Liver (tissue), 7 donors: ENCODE measurements at regions not wholly inside any gene's neighbourhood (a gene's known extent, or its start where the extent isn't known, plus 50 kb on each side); places are given as distances from the start of the nearest gene placed in this dataset.

Experiments used
- DNase-seq: peaks from one replicate; pipeline ENCODE4 v3.0.0-alpha.2; 2017; ENCODE audit warnings: low spot score
- H3K27ac ChIP-seq, 2 donors: one replicate each; pipeline ENCODE4 v1.7.0; 2013; ENCODE audit warnings: inconsistent platforms in 2 of 2, low read length in 2 of 2, control low read depth in 1 of 2, low read depth in 1 of 2, mild to moderate bottlenecking in 1 of 2
- H3K27me3 ChIP-seq, 4 donors: one replicate each; pipeline versions ENCODE4 v1.6.1 to v1.7.0; 2013; ENCODE audit warnings: low read length in 3 of 4, inconsistent platforms in 1 of 4, mild to moderate bottlenecking in 1 of 4, moderate library complexity in 1 of 4; ENCODE audit not compliant: control insufficient read depth in 4 of 4, insufficient read depth in 4 of 4
- H3K36me3 ChIP-seq, 4 donors: one replicate each; pipeline versions ENCODE4 v1.6.1 to v1.7.0; 2013; ENCODE audit warnings: low read length in 3 of 4, mild to moderate bottlenecking in 3 of 4, low read depth in 1 of 4, moderate library complexity in 1 of 4; ENCODE audit not compliant: control insufficient read depth in 4 of 4, insufficient read depth in 3 of 4
- H3K4me1 ChIP-seq, 4 donors: one replicate each; pipeline versions ENCODE4 v1.6.1 to v1.7.0; 2013; ENCODE audit warnings: low read length in 3 of 4, mild to moderate bottlenecking in 3 of 4, moderate library complexity in 1 of 4; ENCODE audit not compliant: control insufficient read depth in 4 of 4, insufficient read depth in 4 of 4
- H3K4me3 ChIP-seq, 3 donors: one replicate each; pipeline versions ENCODE4 v1.6.1 to v1.7.0; 2013; ENCODE audit warnings: low read length in 3 of 3, control low read depth in 1 of 3, low read depth in 1 of 3, mild to moderate bottlenecking in 1 of 3
- H3K9ac ChIP-seq, 2 donors: one replicate each; pipeline ENCODE4 v1.7.0; 2013; ENCODE audit warnings: low read length in 2 of 2, mild to moderate bottlenecking in 2 of 2, moderate library complexity in 2 of 2, control low read depth in 1 of 2, low read depth in 1 of 2
- H3K9me3 ChIP-seq, 4 donors: one replicate each; pipeline versions ENCODE4 v1.6.1 to v1.7.0; 2013; ENCODE audit warnings: low read length in 3 of 4; ENCODE audit not compliant: control insufficient read depth in 4 of 4
- EGR1 ChIP-seq, 2 donors: IDR thresholded peaks; 2 replicates each; pipeline ENCODE4 v1.6.1; 2016 to 2018; ENCODE audit warnings: antibody characterized with exemption in 2 of 2, low read depth in 2 of 2
- FOXA1 ChIP-seq: IDR thresholded peaks from 2 replicates; pipeline ENCODE4 v1.6.1; 2016; ENCODE audit warnings: antibody characterized with exemption
- HNF4A ChIP-seq, 2 donors: conservative IDR thresholded peaks; 2 replicates each; pipeline ENCODE4 v1.6.1; 2016; ENCODE audit warnings: antibody characterized with exemption in 2 of 2, mild to moderate bottlenecking in 2 of 2
- HNF4G ChIP-seq: IDR thresholded peaks from 2 replicates; pipeline ENCODE4 v1.6.1; 2016; ENCODE audit warnings: antibody characterized with exemption
- NR2F2 ChIP-seq: IDR thresholded peaks from 2 replicates; pipeline ENCODE4 v1.6.1; 2016; ENCODE audit warnings: antibody characterized with exemption
- RAD21 ChIP-seq, 2 donors: IDR thresholded peaks; 2 replicates each; pipeline ENCODE4 v1.6.1; 2016; ENCODE audit warnings: antibody characterized with exemption in 2 of 2, mild to moderate bottlenecking in 2 of 2
- RXRA ChIP-seq, 2 donors: IDR thresholded peaks; 2 replicates each; pipeline ENCODE4 v1.6.1; 2017 to 2018; ENCODE audit warnings: antibody characterized with exemption in 2 of 2, mild to moderate bottlenecking in 1 of 2
- YY1 ChIP-seq: IDR thresholded peaks from 2 replicates; pipeline ENCODE4 v1.6.1; 2016; ENCODE audit warnings: antibody characterized with exemption, mild to moderate bottlenecking
- TF ChIP-seq, protein P1 (sequence below): IDR thresholded peaks from 2 replicates; pipeline ENCODE4 v1.6.1; 2016; ENCODE audit warnings: antibody characterized with exemption
- TF ChIP-seq, protein P2 (sequence below): IDR thresholded peaks from 2 replicates; pipeline ENCODE4 v1.6.1; 2016; ENCODE audit warnings: antibody characterized with exemption
- TF ChIP-seq, protein P3 (sequence below): IDR thresholded peaks from 2 replicates; pipeline ENCODE4 v1.6.1; 2016; ENCODE audit warnings: antibody characterized with exemption
- TF ChIP-seq, protein P4 (sequence below): fragments of 150-350 bp; IDR thresholded peaks from 2 replicates; pipeline ENCODE4 v1.5.1; 2017; ENCODE audit warnings: improper control_type of control experiment, low read depth, low read length; ENCODE audit not compliant: missing input control
- TF ChIP-seq, protein P5 (sequence below): IDR thresholded peaks from 2 replicates; pipeline ENCODE4 v1.6.1; 2016; ENCODE audit warnings: antibody characterized with exemption, mild to moderate bottlenecking
- donor health status: healthy.
- donor health status: healthy.
- donor health status: healthy.
- donor health status: healthy.

DNA sequence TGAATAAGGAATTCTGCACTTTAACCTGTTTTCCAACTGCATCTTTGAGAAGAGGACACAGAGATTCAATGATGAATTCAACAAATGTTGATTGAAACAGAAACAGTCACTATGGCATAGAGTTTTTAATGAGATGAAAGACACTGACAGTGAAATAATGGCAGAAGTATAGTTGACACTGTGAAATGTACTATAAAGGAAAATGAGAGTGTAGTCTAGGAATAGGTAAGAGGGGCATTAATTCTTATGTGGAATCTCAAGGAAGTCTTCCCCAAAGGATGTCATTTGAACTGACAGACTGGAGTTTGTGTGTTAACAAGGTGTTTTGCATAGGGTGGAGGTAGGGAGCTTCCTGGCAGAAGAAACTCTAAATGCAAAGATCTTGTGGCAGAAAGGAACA is 566.2 kb downstream of the TDRD15 start:
- no peaks in the 10 kb centered on the region for H3K36me3 ChIP-seq
- H3K27me3 ChIP-seq: no peaks in the 10 kb centered on the region
- no peak overlapping the region for H3K9ac ChIP-seq
- no peaks in the 10 kb centered on the region for H3K9me3 ChIP-seq
- no peaks in the 10 kb centered on the region for H3K4me1 ChIP-seq
- no peak overlapping the region for H3K27ac ChIP-seq
- DNase-seq: no peak
- H3K4me3 ChIP-seq: no peak overlapping the region
- TF ChIP-seq NR2F2 (no peak), EGR1 (IDR thresholded peaks at IDR 0.05; ENCODE audit: low read depth in 2 of 2) (no peak), HNF4A (conservative IDR thresholded peaks at IDR 0.05) (no peak)

DNA sequence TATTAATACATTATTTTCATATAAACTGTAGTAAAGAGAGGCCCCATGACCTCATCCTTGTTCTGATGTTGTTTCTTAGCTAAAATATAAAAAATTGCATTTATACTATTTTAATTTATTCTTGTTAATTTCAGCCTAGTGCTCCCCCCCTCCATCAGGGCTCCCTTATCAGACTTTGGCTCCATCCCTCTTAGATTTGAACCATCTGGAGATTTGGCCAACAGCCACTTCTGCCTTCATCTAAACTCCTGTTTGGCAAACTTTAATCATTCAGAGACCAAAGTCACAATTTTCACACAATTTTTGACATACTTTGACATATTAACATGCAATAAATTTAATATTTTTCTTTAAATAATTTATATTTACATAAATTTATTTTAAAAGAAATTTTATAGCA is 569.3 kb downstream of the TDRD15 start:
- H3K4me1 ChIP-seq: no peaks in the 10 kb centered on the region
- no peak overlapping the region for H3K9ac ChIP-seq
- H3K4me3 ChIP-seq: no peak overlapping the region
- H3K36me3 ChIP-seq: no peaks in the 10 kb centered on the region
- TF ChIP-seq RXRA (IDR thresholded peaks at IDR 0.05) (no peak), NR2F2 (no peak), EGR1 (IDR thresholded peaks at IDR 0.05; ENCODE audit: low read depth in 2 of 2) (no peak), RAD21 (IDR thresholded peaks at IDR 0.05) (no peak), HNF4A (conservative IDR thresholded peaks at IDR 0.05) (no peak), HNF4G (no peak), YY1 (no peak), FOXA1 (no peak)
- TF ChIP-seq, protein P1, sequence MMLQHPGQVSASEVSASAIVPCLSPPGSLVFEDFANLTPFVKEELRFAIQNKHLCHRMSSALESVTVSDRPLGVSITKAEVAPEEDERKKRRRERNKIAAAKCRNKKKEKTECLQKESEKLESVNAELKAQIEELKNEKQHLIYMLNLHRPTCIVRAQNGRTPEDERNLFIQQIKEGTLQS: no peak
- TF ChIP-seq, protein P2, sequence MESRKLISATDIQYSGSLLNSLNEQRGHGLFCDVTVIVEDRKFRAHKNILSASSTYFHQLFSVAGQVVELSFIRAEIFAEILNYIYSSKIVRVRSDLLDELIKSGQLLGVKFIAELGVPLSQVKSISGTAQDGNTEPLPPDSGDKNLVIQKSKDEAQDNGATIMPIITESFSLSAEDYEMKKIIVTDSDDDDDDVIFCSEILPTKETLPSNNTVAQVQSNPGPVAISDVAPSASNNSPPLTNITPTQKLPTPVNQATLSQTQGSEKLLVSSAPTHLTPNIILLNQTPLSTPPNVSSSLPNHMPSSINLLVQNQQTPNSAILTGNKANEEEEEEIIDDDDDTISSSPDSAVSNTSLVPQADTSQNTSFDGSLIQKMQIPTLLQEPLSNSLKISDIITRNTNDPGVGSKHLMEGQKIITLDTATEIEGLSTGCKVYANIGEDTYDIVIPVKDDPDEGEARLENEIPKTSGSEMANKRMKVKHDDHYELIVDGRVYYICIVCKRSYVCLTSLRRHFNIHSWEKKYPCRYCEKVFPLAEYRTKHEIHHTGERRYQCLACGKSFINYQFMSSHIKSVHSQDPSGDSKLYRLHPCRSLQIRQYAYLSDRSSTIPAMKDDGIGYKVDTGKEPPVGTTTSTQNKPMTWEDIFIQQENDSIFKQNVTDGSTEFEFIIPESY: no peak
- TF ChIP-seq, protein P3, sequence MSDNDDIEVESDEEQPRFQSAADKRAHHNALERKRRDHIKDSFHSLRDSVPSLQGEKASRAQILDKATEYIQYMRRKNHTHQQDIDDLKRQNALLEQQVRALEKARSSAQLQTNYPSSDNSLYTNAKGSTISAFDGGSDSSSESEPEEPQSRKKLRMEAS: no peak
- TF ChIP-seq, protein P4, sequence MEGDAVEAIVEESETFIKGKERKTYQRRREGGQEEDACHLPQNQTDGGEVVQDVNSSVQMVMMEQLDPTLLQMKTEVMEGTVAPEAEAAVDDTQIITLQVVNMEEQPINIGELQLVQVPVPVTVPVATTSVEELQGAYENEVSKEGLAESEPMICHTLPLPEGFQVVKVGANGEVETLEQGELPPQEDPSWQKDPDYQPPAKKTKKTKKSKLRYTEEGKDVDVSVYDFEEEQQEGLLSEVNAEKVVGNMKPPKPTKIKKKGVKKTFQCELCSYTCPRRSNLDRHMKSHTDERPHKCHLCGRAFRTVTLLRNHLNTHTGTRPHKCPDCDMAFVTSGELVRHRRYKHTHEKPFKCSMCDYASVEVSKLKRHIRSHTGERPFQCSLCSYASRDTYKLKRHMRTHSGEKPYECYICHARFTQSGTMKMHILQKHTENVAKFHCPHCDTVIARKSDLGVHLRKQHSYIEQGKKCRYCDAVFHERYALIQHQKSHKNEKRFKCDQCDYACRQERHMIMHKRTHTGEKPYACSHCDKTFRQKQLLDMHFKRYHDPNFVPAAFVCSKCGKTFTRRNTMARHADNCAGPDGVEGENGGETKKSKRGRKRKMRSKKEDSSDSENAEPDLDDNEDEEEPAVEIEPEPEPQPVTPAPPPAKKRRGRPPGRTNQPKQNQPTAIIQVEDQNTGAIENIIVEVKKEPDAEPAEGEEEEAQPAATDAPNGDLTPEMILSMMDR: no peak
- TF ChIP-seq, protein P5, sequence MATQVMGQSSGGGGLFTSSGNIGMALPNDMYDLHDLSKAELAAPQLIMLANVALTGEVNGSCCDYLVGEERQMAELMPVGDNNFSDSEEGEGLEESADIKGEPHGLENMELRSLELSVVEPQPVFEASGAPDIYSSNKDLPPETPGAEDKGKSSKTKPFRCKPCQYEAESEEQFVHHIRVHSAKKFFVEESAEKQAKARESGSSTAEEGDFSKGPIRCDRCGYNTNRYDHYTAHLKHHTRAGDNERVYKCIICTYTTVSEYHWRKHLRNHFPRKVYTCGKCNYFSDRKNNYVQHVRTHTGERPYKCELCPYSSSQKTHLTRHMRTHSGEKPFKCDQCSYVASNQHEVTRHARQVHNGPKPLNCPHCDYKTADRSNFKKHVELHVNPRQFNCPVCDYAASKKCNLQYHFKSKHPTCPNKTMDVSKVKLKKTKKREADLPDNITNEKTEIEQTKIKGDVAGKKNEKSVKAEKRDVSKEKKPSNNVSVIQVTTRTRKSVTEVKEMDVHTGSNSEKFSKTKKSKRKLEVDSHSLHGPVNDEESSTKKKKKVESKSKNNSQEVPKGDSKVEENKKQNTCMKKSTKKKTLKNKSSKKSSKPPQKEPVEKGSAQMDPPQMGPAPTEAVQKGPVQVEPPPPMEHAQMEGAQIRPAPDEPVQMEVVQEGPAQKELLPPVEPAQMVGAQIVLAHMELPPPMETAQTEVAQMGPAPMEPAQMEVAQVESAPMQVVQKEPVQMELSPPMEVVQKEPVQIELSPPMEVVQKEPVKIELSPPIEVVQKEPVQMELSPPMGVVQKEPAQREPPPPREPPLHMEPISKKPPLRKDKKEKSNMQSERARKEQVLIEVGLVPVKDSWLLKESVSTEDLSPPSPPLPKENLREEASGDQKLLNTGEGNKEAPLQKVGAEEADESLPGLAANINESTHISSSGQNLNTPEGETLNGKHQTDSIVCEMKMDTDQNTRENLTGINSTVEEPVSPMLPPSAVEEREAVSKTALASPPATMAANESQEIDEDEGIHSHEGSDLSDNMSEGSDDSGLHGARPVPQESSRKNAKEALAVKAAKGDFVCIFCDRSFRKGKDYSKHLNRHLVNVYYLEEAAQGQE: no peak
- H3K9me3 ChIP-seq: no peaks in the 10 kb centered on the region
- H3K27me3 ChIP-seq: no peaks in the 10 kb centered on the region
- no peak overlapping the region for H3K27ac ChIP-seq
- no peak for DNase-seq
